HG02642 (cell line): ENCODE measurements at regions not wholly inside any gene's neighbourhood (a gene's known extent, or its start where the extent isn't known, plus 50 kb on each side); places are given as distances from the start of the nearest gene placed in this dataset.

Source experiments
- ATAC-seq: cut with Tn5 transposase; IDR thresholded peaks from one replicate; pipeline ENCODE4 v1.9.1; 2021; ENCODE audit warnings: mild to moderate bottlenecking; ENCODE audit not compliant: unreplicated experiment, poor library complexity

DNA sequence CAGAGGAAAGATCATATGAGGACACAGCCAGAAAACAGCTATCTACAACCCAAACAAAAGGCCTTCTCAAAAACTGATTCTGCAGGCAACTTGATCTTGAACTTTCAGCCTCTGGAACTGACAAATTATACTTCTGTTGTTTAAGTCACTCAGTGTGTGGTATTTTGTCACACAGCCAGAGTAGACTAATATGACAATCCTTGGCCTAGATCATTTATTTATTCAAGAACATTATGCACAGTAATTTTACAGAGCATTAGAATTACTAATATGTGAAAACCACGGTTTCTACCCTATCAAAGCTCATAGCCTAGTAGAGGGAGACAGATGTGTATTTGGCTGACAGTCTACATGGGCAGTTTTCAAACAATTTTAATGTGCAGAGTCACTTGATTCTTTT lies 167.8 kb upstream of the PCDH18 start:
- ATAC-seq: no peak

DNA sequence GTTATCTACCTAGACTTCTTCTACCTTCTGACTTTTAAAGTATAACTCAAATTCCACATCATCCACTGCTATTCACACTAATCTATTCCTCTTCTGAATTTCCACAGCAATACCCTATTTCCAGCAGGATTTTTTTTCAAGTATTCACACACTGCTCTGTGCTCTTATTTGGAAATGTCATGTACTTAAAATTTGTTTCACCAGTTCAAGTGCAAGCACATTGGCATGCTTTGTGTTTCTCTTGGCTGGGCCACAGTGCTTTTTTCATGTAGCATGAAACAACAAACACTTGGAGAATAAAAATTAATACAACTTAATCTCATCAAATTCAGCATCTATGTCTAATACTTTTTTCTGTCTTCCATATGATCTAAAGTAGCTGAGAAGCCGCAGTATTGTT lies 161.8 kb upstream of the PCDH18 start:
- ATAC-seq: no peak

GRCh38 chr4:137693641-137694040 lies 161.3 kb upstream of the PCDH18 start:
- ATAC-seq: no peak

DNA sequence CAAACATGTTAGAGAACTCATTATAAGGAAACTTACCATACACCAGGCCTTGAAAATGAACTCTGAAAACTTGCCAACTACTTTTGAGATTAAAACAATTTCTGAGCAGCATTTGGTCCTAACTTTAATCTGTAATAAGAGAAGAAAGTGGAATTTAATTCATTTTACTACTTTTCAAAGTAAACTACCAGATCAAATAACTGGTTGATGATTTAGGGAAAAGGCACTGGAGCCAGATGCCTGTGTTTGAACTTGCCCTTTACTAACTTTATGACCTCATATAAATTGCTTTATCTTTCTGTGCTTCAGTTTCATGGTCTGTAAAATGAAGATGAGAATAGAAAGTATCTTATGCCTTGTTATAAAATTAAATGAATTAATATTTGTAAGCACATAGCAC lies 159.9 kb upstream of the PCDH18 start:
- no peak for ATAC-seq

DNA sequence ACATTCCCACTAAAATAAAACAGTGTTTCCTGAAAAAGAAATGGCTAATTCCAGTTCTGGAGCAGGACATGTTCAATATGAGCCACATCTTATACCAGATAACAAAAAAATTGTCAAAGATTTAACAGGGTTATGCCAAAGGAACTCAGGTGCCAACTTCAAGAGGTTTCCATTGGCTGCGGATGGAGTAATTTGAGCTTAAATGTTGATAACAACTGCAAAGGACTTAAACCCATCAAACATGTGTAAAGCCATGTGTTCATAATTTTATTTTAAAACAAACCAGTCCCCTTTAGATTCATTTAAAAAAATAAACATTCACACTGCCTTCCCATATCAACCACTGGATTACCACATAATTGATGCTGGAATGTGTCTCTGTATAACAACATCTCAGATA lies 156.4 kb upstream of the PCDH18 start:
- ATAC-seq: no peak

- ATAC-seq: no peak
Measured at GRCh38 chr4:137685357-137685756, 153.1 kb upstream of the PCDH18 start.

GRCh38 chr4:137681081-137681480 lies 148.8 kb upstream of the PCDH18 start:
- no peak for ATAC-seq

GRCh38 chr4:137678796-137679195 lies 146.5 kb upstream of the PCDH18 start:
- no peak for ATAC-seq

GRCh38 chr4:137677863-137678262 lies 145.6 kb upstream of the PCDH18 start:
- ATAC-seq: no peak

GRCh38 chr4:137676357-137676998 lies 144.2 kb upstream of the PCDH18 start:
- ATAC-seq: no peak

DNA sequence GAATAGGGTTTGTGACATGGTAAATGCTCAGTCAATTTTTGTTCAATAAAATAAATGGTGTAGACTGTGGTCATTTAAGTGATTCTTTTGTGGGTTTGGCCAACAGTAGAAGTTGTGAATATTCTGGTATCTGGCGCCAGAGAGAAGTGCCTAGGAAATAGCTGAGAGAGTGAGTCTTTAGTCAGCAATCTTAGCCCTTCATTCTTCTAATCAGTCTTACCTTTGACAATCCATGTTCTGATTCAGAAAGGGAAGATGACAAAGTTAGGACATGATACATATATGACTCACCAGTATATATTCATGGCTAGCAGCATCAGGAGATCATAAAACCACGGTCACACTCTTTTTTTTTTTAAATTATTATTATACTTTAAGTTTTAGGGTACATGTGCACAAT lies 141.8 kb upstream of the PCDH18 start:
- no peak for ATAC-seq

DNA sequence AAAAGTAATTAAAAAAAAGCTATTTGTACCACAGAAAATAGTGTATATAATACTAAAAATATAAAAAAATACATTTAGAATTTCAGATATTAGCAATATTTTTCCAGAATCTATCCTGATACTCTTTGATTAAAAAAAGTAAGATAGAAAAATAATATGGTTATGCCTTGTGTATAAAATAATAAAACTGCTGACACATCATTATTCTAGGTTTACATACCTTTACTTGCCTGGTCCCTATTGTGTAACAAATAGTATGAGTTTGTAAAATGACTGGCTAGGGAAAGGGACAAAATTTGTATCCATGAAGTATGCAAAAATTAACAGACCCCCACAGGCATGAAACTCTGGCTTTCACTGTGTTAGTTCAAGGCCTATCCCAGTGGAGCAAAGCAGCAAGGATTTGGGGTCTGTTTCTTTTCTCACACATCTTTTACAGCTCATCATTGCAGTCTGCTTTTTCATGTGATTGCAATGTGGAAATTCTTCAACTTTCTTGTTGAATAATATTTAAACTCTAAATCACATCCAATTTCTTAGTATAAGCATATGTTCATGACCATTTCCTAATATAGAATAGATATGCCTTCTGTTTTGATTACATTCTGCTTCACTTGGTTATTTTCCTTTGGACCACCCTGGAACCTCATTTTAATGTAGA lies 136.7 kb upstream of the PCDH18 start:
- no peak for ATAC-seq

DNA sequence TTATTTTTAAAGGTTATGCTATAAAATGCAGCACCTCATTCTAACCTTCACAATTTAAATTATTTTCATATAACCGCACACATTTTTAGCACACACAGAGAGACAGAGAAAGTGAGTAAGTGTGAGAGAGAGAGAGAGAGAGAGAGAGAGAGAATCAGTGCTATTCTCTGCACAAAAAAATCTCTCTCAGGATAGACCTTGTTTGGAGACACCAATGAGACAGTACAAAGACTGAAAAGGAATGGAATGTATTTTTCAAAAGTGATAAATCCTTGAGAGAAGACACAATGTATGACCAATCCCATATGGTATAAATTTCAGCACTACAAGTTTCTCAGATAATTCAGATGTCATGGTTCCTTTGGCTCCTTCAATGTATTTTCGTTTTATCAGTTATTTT lies 132.1 kb upstream of the PCDH18 start:
- ATAC-seq: no peak

GRCh38 chr4:137664046-137664387 lies 131.7 kb upstream of the PCDH18 start:
- ATAC-seq: no peak

DNA sequence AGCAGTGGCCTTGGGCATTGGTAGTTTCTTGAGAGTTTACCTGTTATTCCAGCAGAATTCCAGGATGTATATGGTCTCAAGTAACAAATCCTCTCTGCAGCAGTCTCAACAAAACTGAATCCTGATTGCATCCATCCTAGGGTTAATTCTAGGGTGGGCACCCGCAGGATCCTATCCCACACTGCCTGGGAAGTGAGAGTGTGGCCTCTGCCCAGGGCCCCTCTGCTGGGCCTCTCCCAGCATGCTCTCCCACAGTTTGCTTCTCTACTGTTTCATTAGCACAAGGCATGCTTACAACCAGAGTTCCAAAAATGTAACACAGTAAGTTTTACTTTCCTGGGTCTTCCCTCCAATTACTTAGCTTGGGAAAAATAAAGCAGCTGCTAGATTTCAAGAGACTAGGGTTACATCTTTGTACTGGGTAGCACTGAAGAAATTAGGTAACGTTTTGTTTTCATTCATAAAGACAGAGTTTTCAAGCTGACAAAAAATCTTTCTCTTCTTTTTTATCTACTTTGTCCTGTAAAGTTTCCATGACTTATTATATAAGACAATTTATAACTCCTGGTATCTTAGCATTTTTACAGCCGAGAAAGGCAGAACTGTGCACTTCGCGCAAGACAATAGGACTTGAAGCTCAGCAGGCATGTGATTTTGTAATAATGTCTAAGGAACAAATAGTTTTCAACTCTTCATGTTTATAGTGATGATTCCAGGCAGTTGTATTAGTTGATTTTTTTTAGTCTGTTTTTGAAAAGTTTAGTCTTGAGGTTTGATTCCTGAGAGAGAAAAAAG lies 131.2 kb upstream of the PCDH18 start:
- ATAC-seq: no peak

GRCh38 chr4:137661693-137662092 lies 129.4 kb upstream of the PCDH18 start:
- no peak for ATAC-seq

- ATAC-seq: no peak
Measured at GRCh38 chr4:137660211-137660610, 127.9 kb upstream of the PCDH18 start.

GRCh38 chr4:137659431-137659830 lies 127.1 kb upstream of the PCDH18 start:
- ATAC-seq: no peak

DNA sequence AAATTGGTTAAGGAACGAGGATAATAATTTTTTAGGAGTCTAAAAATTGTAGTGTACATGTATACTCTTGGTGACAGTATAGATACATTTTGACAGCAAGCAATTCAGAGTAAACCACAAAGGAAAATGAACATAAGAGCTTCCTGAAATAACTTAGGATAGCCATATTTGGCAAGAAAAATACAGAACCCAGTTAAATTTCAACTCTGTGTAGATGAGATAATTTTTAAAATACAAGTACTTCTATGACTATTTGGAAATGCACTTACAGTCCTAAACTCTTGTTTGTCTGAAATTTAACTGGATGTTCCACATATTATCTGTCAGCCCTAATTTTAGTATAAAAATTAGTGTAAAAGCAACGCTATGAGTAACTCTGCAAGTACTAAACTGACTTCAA lies 124.4 kb upstream of the PCDH18 start:
- no peak for ATAC-seq

GRCh38 chr4:137655302-137655701 lies 123.0 kb upstream of the PCDH18 start:
- no peak for ATAC-seq

DNA sequence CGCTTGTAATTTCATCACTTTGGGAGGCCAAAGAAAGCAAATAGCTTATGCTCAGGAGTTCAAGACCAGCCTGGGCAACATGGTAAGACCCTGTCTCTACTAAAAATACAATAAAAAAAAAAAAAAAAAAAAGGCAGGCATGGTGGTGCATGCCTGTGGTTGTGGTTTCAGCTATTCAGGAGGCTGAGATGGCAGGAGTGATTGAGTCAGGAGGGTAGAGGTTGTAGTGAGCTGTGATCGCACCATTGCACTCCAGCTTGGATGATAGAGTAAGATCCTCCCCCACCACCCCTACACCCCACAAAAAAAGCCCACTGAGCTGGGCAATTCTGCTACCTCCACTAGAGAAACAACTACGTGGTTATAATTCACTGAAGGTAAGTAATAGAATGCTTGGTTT lies 118.8 kb upstream of the PCDH18 start:
- ATAC-seq: no peak
